ENCODE measurements at regions not wholly inside any gene's neighbourhood (a gene's known extent, or its start where the extent isn't known, plus 50 kb on each side); places are given as distances from the start of the nearest gene placed in this dataset.

DNA sequence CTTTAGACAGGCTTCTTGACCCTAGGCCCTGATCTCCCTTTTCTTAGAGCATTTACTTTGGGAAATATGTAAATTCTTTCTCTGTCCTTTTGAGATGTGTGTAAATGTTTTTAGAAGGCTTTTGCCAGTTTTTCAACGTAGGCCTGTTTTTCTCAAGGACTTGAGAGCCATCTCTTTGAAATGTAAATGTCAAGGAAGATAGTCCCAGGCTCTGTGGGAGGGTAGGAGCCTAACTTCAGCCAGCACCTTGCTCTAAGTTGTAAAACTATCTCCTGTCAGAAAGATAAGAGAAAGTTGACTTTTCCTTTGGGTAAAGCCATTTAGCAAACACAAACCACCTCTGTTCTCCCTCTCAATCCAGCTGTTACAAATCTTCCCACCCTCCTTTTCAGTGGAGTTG lies 219.8 kb downstream of the RPS29 start:
- Mint-ChIP-seq H3K4me1 (no peaks in the 10 kb centered on the region), H3K27me3 (peaks cover 4% of the 10 kb centered on the region), H3K4me3 (no peak overlapping the region), H3K9me3 (no peaks in the 10 kb centered on the region), H3K27ac (no peak overlapping the region), H3K36me3 (no peaks in the 10 kb centered on the region)

GRCh38 chr14:49364752-49365117 lies 221.4 kb downstream of the RPS29 start:
- Mint-ChIP-seq H3K27me3 (peaks cover 1% of the 10 kb centered on the region), H3K27ac (no peak overlapping the region), H3K9me3 (peaks cover 0 to 3% (median 0%) of the 10 kb centered on the region in 3 donors), H3K4me3 (no peak overlapping the region), H3K36me3 (no peaks in the 10 kb centered on the region), H3K4me1 (no peaks in the 10 kb centered on the region)

GRCh38 chr14:49363821-49364751 lies 222.1 kb downstream of the RPS29 start:
- Mint-ChIP-seq H3K4me1 (no peaks in the 10 kb centered on the region), H3K9me3 (peaks cover 0 to 3% (median 0%) of the 10 kb centered on the region in 3 donors), H3K27me3 (peaks cover 1% of the 10 kb centered on the region), H3K36me3 (no peaks in the 10 kb centered on the region), H3K27ac (no peak overlapping the region), H3K4me3 (no peak overlapping the region)

GRCh38 chr14:49362916-49363315 lies 223.3 kb downstream of the RPS29 start:
- Mint-ChIP-seq H3K27me3 (peaks cover 1% of the 10 kb centered on the region), H3K9me3 (peaks cover 0 to 3% (median 1%) of the 10 kb centered on the region in 3 donors), H3K4me1 (no peaks in the 10 kb centered on the region), H3K36me3 (no peaks in the 10 kb centered on the region), H3K27ac (no peak overlapping the region), H3K4me3 (no peak overlapping the region)

DNA sequence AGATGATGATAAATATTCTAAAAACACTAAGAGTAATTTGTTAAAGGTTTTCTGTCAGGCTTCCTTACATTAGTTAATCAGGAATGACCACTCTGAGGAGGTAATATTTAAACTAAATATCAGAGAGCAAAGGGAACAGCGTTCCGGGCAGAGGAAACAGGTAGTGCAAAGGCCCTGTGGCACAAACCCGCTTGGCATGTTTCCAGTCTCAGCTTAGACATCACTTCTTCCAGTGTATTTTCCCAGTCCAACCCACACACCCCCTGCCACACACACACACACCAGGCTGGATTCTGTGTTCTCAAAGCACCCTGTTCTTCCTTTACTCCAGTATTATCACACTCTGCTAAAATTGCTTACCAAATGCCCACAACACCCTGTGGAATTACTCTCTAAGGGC lies 247.1 kb downstream of the RPS29 start:
- H3K4me3 Mint-ChIP-seq, result no peak overlapping the region
- H3K27me3 Mint-ChIP-seq, result peaks cover 4% of the 10 kb centered on the region
- H3K4me1 Mint-ChIP-seq, result no peaks in the 10 kb centered on the region
- no peak overlapping the region for H3K27ac Mint-ChIP-seq
- no peaks in the 10 kb centered on the region for H3K36me3 Mint-ChIP-seq
- peaks cover 0 to 2% (median 0%) of the 10 kb centered on the region in 3 donors for H3K9me3 Mint-ChIP-seq

DNA sequence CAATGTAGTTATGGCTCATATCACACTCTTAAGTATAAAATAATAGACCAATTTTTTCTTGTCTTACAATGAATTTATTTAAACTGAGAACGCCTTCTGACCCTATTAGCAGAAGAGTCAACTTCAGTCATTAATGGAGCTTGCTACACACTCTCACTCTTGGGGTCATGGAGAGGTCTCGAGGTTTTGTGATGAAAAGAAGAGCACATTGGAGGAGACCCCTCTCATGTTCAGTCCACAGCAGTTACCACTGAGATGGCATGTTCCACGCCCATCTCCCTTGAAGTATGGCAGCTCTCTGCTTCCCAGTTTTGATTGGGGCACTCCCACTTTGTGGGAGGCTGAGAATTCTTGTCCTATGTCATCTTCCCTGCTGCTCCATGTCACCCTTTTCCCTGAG lies 266.4 kb downstream of the RPS29 start:
- H3K36me3 Mint-ChIP-seq, result no peaks in the 10 kb centered on the region
- no peaks in the 10 kb centered on the region for H3K4me1 Mint-ChIP-seq
- no peaks in the 10 kb centered on the region for H3K9me3 Mint-ChIP-seq
- peaks cover 1% of the 10 kb centered on the region for H3K27me3 Mint-ChIP-seq
- H3K27ac Mint-ChIP-seq, result no peak overlapping the region
- H3K4me3 Mint-ChIP-seq, result no peak overlapping the region

DNA sequence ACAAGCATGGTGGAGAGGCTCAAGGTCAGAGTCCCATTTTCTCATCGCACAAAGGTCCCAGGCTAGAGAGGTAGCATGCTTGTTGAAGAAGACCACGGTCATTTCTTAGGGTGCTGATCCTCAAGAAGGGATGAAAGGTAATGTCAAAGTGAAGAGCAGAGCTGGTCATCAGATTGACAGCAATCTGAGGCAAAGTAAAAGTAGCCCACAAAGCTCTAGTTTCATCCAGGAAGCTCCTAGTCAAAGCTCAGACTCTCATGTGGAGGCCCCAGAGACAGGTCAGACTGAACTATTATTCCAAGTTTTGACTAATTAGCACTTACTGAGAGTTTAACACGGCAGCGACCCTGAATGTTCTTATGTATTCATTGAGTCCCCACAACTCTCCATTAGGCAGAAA lies 270.6 kb downstream of the RPS29 start:
- H3K36me3 Mint-ChIP-seq, result no peaks in the 10 kb centered on the region
- no peaks in the 10 kb centered on the region for H3K9me3 Mint-ChIP-seq
- H3K4me3 Mint-ChIP-seq, result no peak overlapping the region

DNA sequence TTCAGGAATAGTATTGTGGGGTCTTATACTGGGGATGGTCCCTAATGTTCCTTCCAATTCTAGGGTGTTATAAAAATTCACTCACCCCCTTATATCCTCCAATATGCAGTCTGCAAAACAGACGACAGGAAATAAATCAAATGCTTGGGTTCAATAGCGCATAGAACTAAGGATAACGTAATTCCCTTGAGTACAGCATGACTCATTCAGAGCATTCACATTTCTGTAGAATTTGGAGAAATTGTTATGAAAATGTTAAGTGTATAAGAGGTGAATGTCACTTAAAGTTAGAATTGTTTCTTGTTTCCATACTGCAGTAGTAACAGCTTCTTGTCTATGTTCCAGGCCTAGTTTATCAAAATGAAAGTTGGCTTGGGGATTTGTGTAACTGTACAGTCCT lies 271.4 kb downstream of the RPS29 start:
- H3K4me1 Mint-ChIP-seq, result no peaks in the 10 kb centered on the region
- no peaks in the 10 kb centered on the region for H3K9me3 Mint-ChIP-seq
- H3K4me3 Mint-ChIP-seq, result no peak overlapping the region
- H3K27ac Mint-ChIP-seq, result no peak overlapping the region
- H3K36me3 Mint-ChIP-seq, result no peaks in the 10 kb centered on the region
- H3K27me3 Mint-ChIP-seq, result peaks cover 4% of the 10 kb centered on the region

More for the DNA sequence above, 270.6 kb downstream of the RPS29 start:
- Mint-ChIP-seq H3K27ac (no peak overlapping the region), H3K4me1 (no peaks in the 10 kb centered on the region), H3K27me3 (peaks cover 4% of the 10 kb centered on the region)

DNA sequence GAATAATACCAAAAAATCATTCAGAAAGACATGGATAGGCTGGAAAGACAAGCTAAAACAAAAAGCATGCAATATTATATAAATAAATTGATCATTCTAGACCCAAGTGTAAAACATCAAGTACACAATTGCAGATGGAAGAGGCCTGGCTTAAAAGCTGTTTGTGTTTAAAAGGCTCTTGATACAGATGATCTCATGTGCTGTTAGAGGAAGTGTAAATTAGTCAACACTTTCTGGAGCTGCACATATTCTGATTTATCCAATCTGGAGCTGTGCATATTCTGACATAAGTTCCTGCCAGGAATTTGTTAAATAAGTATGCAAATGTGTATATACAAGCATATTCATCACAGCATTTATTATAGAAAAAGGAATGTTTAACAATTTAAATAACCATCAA lies 273.1 kb downstream of the RPS29 start:
- Mint-ChIP-seq H3K36me3 (no peaks in the 10 kb centered on the region), H3K27ac (no peak overlapping the region), H3K4me1 (no peaks in the 10 kb centered on the region), H3K27me3 (peaks cover 4% of the 10 kb centered on the region), H3K4me3 (no peak overlapping the region), H3K9me3 (no peaks in the 10 kb centered on the region)

GRCh38 chr14:49310298-49310697 lies 275.9 kb downstream of the RPS29 start:
- no peak overlapping the region for H3K27ac Mint-ChIP-seq
- H3K9me3 Mint-ChIP-seq, result no peaks in the 10 kb centered on the region
- H3K27me3 Mint-ChIP-seq, result peaks cover 2% of the 10 kb centered on the region
- no peaks in the 10 kb centered on the region for H3K4me1 Mint-ChIP-seq
- H3K4me3 Mint-ChIP-seq, result no peak overlapping the region
- no peaks in the 10 kb centered on the region for H3K36me3 Mint-ChIP-seq

DNA sequence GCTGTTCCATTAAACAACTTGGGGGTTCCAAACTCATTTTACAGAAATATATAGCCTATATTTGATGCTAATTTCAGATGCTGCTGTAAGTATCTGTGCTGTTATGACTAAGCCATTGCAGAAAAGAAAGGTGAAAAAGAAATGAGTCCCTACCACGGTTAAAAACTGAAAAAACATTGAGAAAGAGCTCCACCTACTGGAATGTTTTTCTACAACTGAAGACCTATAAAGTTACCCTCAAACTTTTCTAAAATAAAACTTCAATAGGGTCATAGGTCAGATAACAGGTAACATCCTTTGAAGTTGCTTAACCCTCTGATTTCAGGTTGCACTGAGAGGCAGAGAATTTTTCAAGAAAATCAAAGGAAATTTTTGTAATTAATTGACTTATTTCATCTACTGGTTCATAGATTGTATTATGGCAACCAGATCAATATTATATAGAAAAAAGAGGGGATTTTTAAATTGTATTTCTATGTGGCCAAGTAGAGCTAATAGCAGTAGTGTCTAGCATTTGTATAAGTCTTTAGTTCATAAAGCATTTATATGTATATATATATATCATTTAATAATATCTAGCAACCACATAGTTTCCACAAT lies 279.9 kb downstream of the RPS29 start:
- no peaks in the 10 kb centered on the region for H3K4me1 Mint-ChIP-seq
- no peak overlapping the region for H3K4me3 Mint-ChIP-seq
- H3K27me3 Mint-ChIP-seq, result no peaks in the 10 kb centered on the region
- H3K36me3 Mint-ChIP-seq, result no peaks in the 10 kb centered on the region
- H3K9me3 Mint-ChIP-seq, result no peaks in the 10 kb centered on the region
- no peak overlapping the region for H3K27ac Mint-ChIP-seq

DNA sequence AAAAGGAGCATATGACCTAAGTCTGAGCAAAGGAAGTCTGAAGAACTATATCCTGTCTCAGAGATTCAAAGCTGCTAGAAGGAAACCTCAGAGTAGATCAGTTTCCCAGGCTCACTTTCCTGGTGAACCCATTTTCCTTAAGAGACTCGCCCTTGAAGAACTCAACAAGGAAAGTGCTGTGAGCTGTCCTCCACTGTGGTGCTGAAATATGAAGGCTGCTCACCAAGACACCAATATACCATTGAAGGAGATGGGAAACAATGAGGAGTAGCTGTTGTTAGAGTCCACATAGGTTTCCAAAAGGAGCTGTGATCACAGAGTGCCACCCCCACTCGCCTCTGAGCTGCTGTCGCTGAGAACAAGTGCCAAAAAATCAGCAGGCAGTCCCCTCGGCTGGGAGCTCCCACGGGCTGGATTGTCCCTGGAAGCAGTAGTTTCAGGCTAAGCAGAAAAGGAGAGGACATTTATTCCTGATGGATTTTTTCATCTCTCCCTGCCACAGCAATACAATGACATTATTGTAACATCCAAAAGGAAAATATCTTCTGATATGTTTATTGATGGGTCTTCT lies 282.1 kb downstream of the RPS29 start:
- Mint-ChIP-seq H3K27me3 (peaks cover 1% of the 10 kb centered on the region), H3K9me3 (no peaks in the 10 kb centered on the region), H3K27ac (no peak overlapping the region), H3K4me3 (no peak overlapping the region), H3K4me1 (no peaks in the 10 kb centered on the region), H3K36me3 (no peaks in the 10 kb centered on the region)

GRCh38 chr14:49297102-49297501 lies 289.1 kb downstream of the RPS29 start:
- peaks cover 4% of the 10 kb centered on the region for H3K27me3 Mint-ChIP-seq
- no peaks in the 10 kb centered on the region for H3K36me3 Mint-ChIP-seq
- H3K4me1 Mint-ChIP-seq, result no peaks in the 10 kb centered on the region
- H3K4me3 Mint-ChIP-seq, result no peak overlapping the region
- no peak overlapping the region for H3K27ac Mint-ChIP-seq
- H3K9me3 Mint-ChIP-seq, result no peaks in the 10 kb centered on the region

- H3K27ac Mint-ChIP-seq, result no peak overlapping the region
- peaks cover 2% of the 10 kb centered on the region for H3K27me3 Mint-ChIP-seq
- H3K36me3 Mint-ChIP-seq, result no peaks in the 10 kb centered on the region
- no peaks in the 10 kb centered on the region for H3K9me3 Mint-ChIP-seq
- H3K4me1 Mint-ChIP-seq, result no peaks in the 10 kb centered on the region
- no peak overlapping the region for H3K4me3 Mint-ChIP-seq
Measured at GRCh38 chr14:49294621-49295148, 291.5 kb downstream of the RPS29 start.

GRCh38 chr14:49287004-49287403 lies 299.2 kb downstream of the RPS29 start:
- Mint-ChIP-seq H3K4me1 (peaks cover 0 to 3% (median 0%) of the 10 kb centered on the region in 3 donors), H3K4me3 (no peak overlapping the region), H3K36me3 (peaks cover 4% of the 10 kb centered on the region), H3K9me3 (no peaks in the 10 kb centered on the region), H3K27ac (no peak overlapping the region), H3K27me3 (peaks cover 7% of the 10 kb centered on the region)

Data from IgD-negative memory B cell (primary cell).